OCI-LY7 (cell line): ENCODE measurements at regions not wholly inside any gene's neighbourhood (a gene's known extent, or its start where the extent isn't known, plus 50 kb on each side); places are given as distances from the start of the nearest gene placed in this dataset.

Source experiments
- CTCF ChIP-seq: fragments of 200-600 bp; sonication (generic); conservative IDR thresholded peaks from 2 replicates; pipeline ENCODE4 v1.5.1; 2014; ENCODE audit warnings: mild to moderate bottlenecking, antibody characterized with exemption, low read length, moderate library complexity, mixed read lengths
- EZH2phosphoT487 ChIP-seq: fragments of 200-600 bp; sonication (generic); IDR thresholded peaks from 2 replicates; pipeline ENCODE4 v1.6.1; 2018; ENCODE audit warnings: low read depth, borderline replicate concordance, mild to moderate bottlenecking, mixed run types, antibody characterized with exemption, low read length, moderate library complexity, mixed read lengths

GRCh38 chrX:65195621-65196020, 219.4 kb upstream of the ZC4H2 start:
- no peak for TF ChIP-seq CTCF
- no peak for TF ChIP-seq EZH2phosphoT487
